DOHH2 (cell line): ENCODE measurements at regions not wholly inside any gene's neighbourhood (a gene's known extent, or its start where the extent isn't known, plus 50 kb on each side); places are given as distances from the start of the nearest gene placed in this dataset.

Experiments
- H3F3A ChIP-seq: fragments of 200-600 bp; sonication (generic), shearing (Covaris generic); 2 replicates; pipeline ENCODE4 v1.6.0; 2016; ENCODE audit warnings: antibody characterized with exemption, mild to moderate bottlenecking; ENCODE audit not compliant: control insufficient read depth, insufficient read depth
- H3K27ac ChIP-seq: fragments of 200-600 bp; sonication (generic); 2 replicates; pipeline ENCODE4 v1.5.1; 2014; ENCODE audit warnings: low read depth, mild to moderate bottlenecking, low read length, moderate library complexity
- H3K27me3 ChIP-seq: fragments of 200-600 bp; sonication (generic); 2 replicates; pipeline ENCODE4 v1.6.1; 2014; ENCODE audit warnings: mild to moderate bottlenecking, low read length, mixed read lengths; ENCODE audit not compliant: control insufficient read depth
- H3K36me3 ChIP-seq: fragments of 200-600 bp; sonication (generic); 2 replicates; pipeline ENCODE4 v1.6.1; 2014; ENCODE audit warnings: mild to moderate bottlenecking, low read length, moderate library complexity, mixed read lengths; ENCODE audit not compliant: control insufficient read depth
- H3K4me1 ChIP-seq: fragments of 200-600 bp; sonication (generic); 2 replicates; pipeline ENCODE4 v1.6.1; 2014; ENCODE audit warnings: mild to moderate bottlenecking, low read length, mixed read lengths; ENCODE audit not compliant: control insufficient read depth
- H3K4me2 ChIP-seq: fragments of 200-600 bp; sonication (generic); 2 replicates; pipeline ENCODE4 v1.6.0; 2014; ENCODE audit warnings: mild to moderate bottlenecking, low read length, moderate library complexity
- H3K4me3 ChIP-seq: fragments of 200-600 bp; sonication (generic); 2 replicates; pipeline ENCODE4 v1.5.1; 2014; ENCODE audit warnings: mild to moderate bottlenecking, low read length, mixed read lengths
- H3K79me2 ChIP-seq: fragments of 200-600 bp; sonication (generic); 2 replicates; pipeline ENCODE4 v1.6.1; 2014; ENCODE audit warnings: mild to moderate bottlenecking, low read length, mixed read lengths; ENCODE audit not compliant: control insufficient read depth
- H3K9me2 ChIP-seq: fragments of 200-600 bp; sonication (generic); replicated peaks from 2 replicates; pipeline ENCODE4 v1.6.1; 2014; ENCODE audit warnings: mild to moderate bottlenecking, low read length, mixed read lengths; ENCODE audit not compliant: control insufficient read depth
- H3K9me3 ChIP-seq: fragments of 200-600 bp; sonication (generic); 2 replicates; pipeline ENCODE4 v1.6.1; 2014; ENCODE audit warnings: antibody characterized with exemption, low read length, mixed read lengths; ENCODE audit not compliant: control insufficient read depth, insufficient read depth
- H4K20me1 ChIP-seq: fragments of 200-600 bp; sonication (generic); 2 replicates; pipeline ENCODE4 v1.6.0; 2014; ENCODE audit warnings: low read depth, mild to moderate bottlenecking, antibody characterized with exemption, low read length, moderate library complexity; ENCODE audit not compliant: control insufficient read depth, insufficient read depth
- CTCF ChIP-seq: fragments of 200-600 bp; sonication (generic); IDR thresholded peaks from one replicate; pipeline ENCODE4 v1.5.1; 2014; ENCODE audit warnings: antibody characterized with exemption, mild to moderate bottlenecking, low read depth, low read length; ENCODE audit not compliant: poor library complexity, severe bottlenecking
- EZH2phosphoT487 ChIP-seq: fragments of 200-600 bp; sonication (generic); IDR thresholded peaks from 2 replicates; pipeline ENCODE4 v1.6.1; 2017; ENCODE audit warnings: borderline replicate concordance, mild to moderate bottlenecking, antibody characterized with exemption, low read length, moderate library complexity, mixed read lengths

GRCh38 chr2:104425850-104426595 lies 427.9 kb upstream of the POU3F3 start:
- H3K79me2 ChIP-seq: no peaks in the 10 kb centered on the region
- no peak overlapping the region for H3K4me2 ChIP-seq
- H3K27me3 ChIP-seq: no peaks in the 10 kb centered on the region
- H3K4me3 ChIP-seq: no peak overlapping the region
- no peaks in the 10 kb centered on the region for H4K20me1 ChIP-seq
- no peaks in the 10 kb centered on the region for H3K4me1 ChIP-seq
- H3K9me2 ChIP-seq: no peaks in the 10 kb centered on the region
- no peaks in the 10 kb centered on the region for H3K9me3 ChIP-seq
- H3K27ac ChIP-seq: no peak overlapping the region
- H3F3A ChIP-seq: no peaks in the 10 kb centered on the region
- no peaks in the 10 kb centered on the region for H3K36me3 ChIP-seq
- TF ChIP-seq EZH2phosphoT487: no peak
- no peak for TF ChIP-seq CTCF

- no peaks in the 10 kb centered on the region for H3K79me2 ChIP-seq
- H3K4me3 ChIP-seq: no peak overlapping the region
- H3K27me3 ChIP-seq: no peaks in the 10 kb centered on the region
- no peaks in the 10 kb centered on the region for H3F3A ChIP-seq
- H3K4me1 ChIP-seq: peaks cover 10% of the 10 kb centered on the region
- no peaks in the 10 kb centered on the region for H3K36me3 ChIP-seq
- H4K20me1 ChIP-seq: no peaks in the 10 kb centered on the region
- no peaks in the 10 kb centered on the region for H3K9me3 ChIP-seq
- TF ChIP-seq CTCF (no peak), EZH2phosphoT487 (no peak)
- no peak overlapping the region for H3K27ac ChIP-seq
- H3K4me2 ChIP-seq: no peak overlapping the region
- no peaks in the 10 kb centered on the region for H3K9me2 ChIP-seq
These were observed 425.8 kb upstream of the POU3F3 start for GRCh38 chr2:104428155-104428554.

GRCh38 chr2:104429639-104430358 lies 424.1 kb upstream of the POU3F3 start:
- Histone ChIP-seq H3K79me2 (peaks cover 4% of the 10 kb centered on the region), H3K27ac (no peak overlapping the region), H3K4me1 (peaks cover 22% of the 10 kb centered on the region), H4K20me1 (no peaks in the 10 kb centered on the region), H3K9me3 (no peaks in the 10 kb centered on the region), H3K4me3 (no peak overlapping the region), H3K36me3 (no peaks in the 10 kb centered on the region), H3F3A (no peaks in the 10 kb centered on the region; the same call in 1 of the 2 replicates), H3K9me2 (no peaks in the 10 kb centered on the region), H3K4me2 (no peak overlapping the region), H3K27me3 (no peaks in the 10 kb centered on the region)
- no peak for TF ChIP-seq CTCF
- no peak for TF ChIP-seq EZH2phosphoT487
